GM18511 (cell line): ENCODE measurements at regions not wholly inside any gene's neighbourhood (a gene's known extent, or its start where the extent isn't known, plus 50 kb on each side); places are given as distances from the start of the nearest gene placed in this dataset.
"Not testable (repeated sequence)": the region's sequence is repeated elsewhere in the genome, so short reads cannot be mapped to it uniquely, and the experiment has no call there.

Experiments used
- ATAC-seq: cut with Tn5 transposase; IDR thresholded peaks from one replicate; pipeline ENCODE4 v1.9.1; 2021; ENCODE audit warnings: mild to moderate bottlenecking, moderate library complexity; ENCODE audit not compliant: unreplicated experiment

DNA sequence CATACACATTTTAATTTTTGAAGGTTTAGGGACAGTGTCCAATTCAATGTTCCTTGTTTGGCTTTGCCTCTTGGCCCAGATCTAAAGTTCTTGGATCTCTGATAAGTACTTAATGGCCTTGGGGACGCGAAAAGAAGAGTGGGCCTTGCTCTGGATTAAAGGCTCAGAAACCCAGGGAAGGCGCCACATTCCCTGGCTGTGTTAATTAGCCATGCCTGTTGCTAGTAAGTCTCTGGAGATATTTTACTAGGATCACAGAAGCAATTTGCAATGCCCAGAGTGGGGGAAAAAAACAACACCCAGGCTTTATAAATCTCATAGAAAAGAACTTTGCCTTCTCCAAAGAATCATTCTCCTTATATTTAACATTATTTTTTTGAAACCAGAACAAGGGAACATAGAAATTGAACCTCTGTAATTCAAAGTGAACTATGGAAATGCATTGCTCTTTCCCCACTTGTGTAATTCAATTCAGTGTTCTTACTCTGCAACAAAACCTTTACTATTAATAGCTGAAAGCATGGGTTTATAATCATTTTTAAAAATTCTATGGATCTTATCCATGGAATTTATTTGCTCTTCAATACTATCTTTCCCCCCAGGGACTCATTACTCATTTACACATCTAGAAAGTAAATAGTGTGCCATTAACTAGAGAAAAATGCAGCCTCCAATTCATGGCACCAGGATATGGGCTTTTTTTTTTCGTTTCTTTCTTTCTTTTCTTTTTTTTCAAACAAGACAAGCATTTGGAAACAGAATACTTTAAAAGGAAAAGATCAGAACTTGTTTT, 172.2 kb upstream of the ANKRD55 start:
- no peak for ATAC-seq

DNA sequence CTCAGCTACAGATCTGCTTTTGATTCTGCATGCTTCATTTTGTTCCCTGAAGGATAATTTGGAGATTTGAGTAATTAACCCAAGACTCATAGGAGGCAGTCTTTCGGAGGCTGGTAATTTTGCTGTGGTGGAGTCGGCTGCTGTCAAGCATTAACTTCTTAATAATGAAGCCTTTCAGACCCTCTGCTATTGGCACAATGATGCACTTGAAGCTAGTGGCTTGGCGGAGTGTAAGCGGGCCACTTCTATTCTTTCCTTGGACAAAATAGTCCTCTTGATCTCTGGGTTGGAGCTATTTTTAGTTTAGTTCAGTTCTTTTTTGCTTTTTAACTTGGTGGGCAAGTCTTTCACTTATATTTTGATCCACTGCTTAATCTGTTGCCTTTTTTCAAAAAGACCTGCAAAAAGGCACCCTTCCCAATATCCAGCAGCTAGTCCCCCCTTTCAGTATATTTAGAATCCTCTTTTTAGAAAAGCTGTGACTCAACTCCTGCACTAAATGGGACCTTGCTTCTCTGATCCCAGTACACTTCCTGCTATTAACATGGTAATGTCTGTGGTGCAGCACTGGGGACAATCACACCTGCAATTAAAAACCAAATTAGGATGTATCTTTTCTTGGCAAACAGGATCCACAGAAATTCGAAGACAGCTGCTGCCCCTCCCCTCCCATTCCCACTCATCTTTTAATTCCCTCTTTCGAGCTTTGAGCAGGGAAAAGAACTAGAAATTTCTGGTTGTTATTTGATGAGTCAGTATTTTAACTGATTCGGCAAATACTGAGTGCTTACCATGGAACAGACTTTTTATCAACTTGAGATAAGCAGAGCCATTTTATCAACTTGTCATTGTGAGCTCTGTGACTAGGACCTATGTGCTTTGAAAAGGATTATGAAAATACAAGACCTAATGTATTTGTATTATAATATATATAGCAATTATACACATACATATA, 169.4 kb upstream of the ANKRD55 start:
- ATAC-seq: no peak

DNA sequence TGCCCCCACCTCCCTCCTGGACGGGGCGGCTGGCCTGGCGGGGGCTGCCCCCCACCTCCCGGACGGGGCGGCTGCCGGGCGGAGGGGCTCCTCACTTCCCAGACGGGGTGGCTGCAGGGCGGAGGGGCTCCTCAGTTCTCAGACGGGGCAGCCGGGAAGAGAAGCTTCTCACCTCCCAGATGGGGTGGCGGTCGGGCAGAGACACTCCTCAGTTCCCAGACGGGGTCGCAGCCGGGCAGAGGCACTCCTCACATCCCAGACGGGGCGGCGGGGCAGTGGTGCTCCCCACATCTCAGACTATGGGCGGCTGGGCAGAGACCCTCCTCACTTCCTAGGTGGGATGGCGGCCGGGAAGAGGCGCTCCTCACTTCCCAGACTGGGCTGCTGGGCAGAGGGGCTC, 164.7 kb upstream of the ANKRD55 start:
- not testable (repeated sequence) for ATAC-seq

DNA sequence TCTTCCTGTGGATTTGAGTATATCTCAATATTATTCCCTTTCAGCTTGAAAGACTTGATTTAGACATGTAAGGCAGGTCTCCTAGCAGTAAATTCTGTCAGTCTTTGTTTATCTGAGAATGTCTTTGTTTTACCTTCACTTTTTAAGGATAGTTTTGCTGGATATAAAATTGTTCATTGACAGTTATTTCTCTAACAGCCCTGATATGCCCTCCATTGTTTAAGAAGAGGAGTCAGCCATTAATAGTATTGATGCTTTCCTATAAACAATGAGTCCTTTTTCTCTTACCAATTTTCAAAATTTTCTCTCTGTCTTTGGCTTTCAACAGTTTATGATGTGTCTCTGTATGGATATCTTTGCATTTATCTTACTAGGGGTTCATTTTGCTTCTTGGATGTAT, 163.5 kb upstream of the ANKRD55 start:
- no peak for ATAC-seq

DNA sequence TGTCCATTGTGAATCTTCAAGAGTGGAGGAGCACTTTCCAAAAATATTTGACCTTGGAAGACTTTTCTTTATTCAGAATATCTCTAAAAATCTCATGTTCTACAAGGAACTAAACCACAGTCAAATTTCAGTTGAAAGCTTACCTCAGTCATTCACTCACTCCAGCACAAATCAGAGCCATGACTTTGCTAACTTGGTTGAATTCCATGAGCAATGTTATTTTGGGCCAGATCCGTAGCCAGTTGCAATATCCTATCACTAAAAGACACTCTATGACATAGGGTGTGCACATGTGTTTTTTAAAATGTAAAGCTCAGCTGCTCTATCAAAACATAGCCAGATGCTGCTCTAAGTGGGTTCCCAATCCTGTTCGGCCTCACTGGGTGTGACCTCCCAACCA, 156.1 kb upstream of the ANKRD55 start:
- ATAC-seq: no peak

DNA sequence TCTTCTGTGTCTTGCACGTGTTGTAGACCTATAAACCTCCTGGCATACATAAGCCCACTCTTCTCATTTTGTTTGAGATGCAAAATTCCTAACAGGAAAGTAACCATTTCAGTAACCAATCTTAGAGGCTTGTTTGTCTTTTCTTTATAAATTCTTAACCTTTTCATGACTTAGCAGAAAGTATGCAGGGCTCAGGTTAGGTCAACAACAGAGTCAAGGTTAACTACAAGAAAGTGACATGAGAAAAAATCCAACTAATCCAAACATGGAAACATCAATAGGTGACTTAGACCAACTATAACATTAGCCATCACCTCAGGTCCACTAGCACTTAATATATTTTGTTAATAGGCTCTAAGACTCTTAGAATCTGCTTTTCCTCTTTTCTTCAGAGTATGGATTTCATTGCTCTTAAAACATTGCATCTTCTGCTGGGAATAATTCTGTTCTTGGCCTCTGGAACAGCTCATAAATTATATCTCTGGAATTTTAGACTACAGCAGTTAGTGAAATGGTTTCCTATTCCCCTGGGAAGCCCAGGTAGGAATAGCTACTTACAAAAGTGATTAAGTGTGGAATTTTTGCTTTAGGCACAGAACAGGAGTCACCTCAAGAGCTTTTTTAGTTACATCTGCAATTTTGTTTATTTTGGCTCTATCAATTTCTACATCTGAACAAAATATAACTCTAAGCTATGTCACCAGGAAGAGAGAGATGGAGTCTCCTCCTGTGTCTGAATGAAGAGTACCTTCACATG, 155.3 kb upstream of the ANKRD55 start:
- ATAC-seq: no peak

DNA sequence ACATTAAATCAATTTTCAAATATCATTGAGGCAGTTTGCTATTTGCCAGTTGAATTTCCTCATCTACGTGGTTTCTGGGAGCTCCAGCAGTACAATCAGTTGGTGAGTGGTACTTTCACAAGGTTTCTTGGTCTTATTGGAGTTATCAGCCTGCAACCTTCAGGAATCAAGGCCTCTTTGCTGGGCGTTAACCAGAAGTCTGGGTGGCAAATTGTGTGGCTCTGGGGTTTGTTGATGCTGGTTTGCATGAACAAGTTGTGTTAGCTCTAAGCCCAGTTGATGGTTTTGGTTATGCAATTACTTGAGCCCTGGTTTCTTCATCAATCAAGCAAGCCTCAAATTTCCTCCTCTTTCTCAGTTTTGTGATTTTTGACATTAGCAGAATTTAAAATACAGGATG, 152.9 kb upstream of the ANKRD55 start:
- ATAC-seq: no peak

DNA sequence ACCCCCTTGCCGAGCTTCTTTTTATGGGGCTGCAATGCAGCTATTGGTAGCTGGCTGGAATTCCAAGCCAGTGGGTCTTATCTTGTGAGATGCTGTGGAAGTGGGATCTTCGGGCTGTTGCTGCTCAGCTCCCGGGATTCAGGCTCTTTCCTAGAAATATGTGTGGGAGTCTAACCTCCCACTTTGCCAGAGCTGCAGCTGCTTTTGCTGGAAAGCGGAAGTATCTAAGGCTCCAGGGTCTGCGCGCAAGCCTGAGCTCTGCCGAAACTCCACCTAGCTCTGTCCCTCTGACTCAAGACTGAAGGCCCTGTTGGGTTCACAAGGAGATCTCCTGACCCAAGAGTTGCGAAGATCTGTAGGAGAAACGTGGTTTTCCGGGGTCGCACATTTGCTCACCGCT, 151.1 kb upstream of the ANKRD55 start:
- ATAC-seq: no peak

DNA sequence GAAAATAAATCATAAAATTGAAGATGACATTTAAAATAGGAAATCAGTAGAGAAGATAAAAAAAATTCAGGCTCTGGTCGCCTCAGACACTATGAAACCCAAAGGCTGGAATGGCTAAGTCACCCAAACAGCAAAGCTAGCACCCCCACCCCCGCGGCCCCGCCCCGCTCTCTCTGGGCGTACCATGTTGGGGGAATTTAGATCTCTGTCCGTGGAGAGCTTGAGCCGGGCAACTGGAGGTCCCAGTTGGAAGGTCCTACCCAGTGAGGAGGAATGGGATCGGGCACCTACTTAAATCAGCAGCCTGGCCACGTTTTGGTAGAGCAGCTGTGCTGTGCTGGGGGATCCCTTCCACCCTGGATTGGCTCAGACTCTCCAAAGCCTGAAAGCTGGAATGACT, 150.6 kb upstream of the ANKRD55 start:
- ATAC-seq: no peak

DNA sequence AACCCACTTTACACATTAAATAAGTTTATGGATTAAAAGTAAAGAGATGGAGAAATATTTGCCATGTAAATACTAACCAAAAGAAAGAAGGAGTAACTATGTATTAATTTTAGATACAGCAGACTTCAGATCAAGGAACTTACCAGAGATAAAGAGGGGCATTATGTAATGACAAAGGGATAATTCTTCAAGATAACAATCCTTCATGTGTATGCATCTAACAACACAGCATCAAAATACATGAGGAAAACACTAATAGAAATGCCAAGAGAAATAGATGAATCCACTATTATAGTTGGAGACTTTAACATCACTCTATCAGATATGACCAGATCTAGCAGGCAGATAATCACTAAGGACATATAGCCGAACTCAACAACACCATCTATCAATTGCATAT, 149.8 kb upstream of the ANKRD55 start:
- no peak for ATAC-seq

DNA sequence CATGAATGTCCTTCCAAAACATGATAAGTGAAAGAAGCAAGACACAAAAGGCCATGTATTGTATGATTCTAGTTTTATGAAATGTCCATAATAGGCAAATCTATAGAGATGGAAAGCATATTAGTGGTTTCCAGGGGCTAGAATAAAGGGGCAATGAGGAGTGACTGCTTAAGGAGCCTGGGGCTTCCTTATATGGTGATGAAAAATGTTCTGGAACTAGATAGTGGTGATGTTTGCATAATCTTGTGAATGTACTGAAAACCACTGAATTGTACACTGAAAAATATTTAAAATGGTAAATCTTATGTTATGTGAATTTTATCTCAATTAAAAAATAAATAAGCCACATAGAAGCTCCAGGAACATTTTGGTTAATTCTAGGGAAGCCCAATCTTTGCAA, 144.4 kb upstream of the ANKRD55 start:
- ATAC-seq: no peak

DNA sequence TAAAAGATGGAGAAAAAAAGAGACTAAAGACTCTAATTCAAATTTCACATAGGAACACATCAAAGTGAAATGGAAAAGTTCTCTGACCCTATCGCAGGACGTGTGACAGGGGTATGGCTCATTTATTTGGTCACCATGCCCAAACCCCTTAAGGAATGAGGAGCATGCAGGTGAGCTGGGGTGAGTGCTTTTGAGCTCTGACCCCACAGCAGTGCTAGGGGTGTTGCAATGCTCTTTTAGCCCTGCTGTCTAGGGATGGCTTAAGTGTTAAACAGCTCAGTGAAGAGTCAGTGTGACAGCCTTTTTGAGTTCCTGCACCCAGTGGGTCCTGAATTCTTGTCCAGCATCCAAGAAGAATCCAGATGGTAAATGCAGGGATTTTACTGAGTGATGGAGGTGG, 143.0 kb upstream of the ANKRD55 start:
- no peak for ATAC-seq

DNA sequence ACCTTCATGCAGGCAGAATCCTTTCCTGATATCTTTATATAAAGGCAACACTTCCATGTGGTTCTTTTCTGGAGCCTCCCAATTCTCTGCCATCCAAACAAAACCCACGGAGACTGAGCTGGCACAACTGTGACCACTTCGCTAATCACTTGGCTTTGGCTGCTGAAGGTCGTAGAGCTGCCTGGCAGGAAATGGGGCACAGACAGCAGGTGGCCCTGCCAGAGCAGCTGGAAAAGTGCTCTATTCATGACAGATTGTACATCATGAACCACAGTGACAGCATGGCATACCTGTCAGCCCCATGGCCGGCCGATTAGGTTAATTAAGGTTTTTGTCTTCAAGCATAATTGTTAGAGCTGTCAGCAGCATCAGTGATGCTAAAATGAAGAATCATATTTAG, 141.9 kb upstream of the ANKRD55 start:
- ATAC-seq: no peak

DNA sequence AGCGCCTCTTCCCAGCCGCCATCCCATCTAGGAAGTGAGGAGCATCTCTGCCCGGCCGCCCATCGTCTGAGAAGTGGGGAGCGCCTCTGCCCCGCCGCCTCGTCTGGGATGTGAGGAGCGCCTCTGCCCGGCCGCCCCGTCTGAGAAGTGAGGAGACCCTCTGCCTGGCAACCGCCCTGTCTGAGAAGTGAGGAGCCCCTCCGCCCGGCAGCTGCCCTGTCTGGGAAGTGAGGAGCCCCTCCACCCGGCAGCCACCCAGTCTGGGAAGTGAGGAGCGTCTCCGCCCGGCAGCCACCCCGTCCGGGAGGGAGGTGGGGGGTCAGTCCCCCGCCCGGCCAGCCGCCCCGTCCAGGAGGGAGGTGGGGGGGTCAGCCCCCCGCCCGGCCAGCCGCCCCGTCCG, 139.4 kb upstream of the ANKRD55 start:
- ATAC-seq: not testable (repeated sequence)

DNA sequence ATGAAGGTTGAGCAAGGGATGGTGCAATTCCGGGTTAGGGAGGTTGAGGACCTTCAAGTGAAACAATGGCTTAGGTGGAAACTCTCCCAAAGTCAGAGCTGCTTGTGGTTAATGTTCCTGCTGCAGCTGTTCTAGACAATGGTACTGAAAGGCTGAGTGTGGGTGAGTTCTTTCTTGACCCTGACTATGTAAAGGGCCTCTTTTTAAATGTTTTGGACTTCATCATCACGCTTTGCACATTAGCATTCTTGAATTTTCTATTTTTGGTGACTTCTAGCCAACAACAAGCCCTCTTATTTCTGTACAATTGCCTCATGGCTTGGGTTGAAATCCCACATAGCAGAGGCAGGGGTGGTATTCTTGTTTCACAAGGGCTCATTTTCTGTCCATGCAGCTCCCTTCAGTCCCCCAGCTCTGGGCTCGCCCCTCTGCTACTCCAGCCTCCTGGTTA, 136.3 kb upstream of the ANKRD55 start:
- no peak for ATAC-seq

DNA sequence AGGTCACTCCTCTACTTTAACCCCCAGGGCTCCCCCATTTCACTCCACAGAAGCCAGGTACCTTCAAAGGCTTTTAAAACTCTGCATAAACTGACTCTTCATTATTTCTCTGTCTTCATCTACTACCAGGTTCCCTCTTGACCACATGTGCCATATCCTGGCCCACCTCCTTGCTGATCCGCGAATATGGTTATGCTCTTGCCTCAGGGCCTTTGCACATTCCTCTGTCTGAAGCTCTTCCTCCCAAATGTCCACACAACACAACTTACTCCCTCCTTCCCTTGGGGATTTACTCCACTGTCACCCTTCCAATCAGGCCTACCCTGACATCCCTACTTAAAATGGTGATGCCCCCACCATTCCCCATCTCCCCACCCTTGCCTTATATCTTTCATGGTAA, 134.6 kb upstream of the ANKRD55 start:
- ATAC-seq: no peak

DNA sequence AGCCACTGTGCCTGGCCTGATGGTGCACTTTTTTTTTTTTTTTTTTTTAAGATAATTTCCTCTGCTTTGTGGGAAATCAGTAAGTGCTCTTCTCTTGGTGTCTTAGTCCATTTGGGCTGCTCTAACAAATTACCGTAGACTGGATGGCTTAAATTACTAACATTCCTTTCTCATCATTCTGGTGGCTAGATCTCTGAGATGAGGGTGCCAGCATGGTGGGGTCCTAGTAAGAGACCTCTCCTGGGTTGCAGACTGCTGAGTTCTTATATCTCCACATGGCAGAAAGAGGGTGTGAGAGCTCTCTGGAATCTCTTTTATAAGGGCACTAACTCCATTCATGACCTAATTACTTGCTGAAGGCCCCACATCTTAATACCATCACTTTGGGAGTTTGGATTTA, 133.9 kb upstream of the ANKRD55 start:
- no peak for ATAC-seq

DNA sequence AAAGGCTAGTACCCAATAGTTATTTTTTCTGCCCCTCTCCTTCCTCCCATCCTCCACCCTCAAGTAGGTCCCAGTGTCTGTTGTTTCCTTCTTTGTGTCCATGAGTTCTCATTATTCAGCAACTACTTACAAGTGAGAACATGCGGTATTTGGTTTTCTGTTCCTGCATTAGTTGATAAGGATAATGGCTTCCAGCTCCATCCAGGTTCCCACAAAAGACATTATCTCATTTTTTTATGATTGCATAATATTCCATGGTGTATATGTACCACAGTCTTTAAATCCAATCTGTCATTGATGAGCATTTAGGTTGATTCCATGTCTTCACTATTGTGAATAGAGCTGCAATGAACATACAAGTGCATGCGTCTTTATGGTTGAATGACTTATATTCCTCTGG, 128.3 kb upstream of the ANKRD55 start:
- ATAC-seq: no peak

DNA sequence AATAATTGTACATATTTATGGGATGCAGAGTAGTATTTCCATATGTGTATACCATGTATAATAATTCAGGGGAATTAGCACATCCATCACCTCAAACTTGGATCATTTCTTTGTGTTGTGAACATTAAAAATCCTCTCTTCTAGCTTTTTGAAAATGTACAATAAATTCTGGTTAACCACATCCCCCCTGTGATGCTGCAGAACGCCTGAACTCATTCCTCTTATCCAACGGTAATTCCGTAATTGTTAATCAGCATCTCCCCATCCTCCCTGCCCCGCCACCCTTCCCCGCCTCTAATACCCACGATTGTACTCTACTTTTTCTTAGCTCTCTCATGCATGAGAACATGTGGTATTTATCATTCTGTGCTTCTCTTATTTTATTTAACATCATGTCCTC, 127.7 kb upstream of the ANKRD55 start:
- no peak for ATAC-seq

DNA sequence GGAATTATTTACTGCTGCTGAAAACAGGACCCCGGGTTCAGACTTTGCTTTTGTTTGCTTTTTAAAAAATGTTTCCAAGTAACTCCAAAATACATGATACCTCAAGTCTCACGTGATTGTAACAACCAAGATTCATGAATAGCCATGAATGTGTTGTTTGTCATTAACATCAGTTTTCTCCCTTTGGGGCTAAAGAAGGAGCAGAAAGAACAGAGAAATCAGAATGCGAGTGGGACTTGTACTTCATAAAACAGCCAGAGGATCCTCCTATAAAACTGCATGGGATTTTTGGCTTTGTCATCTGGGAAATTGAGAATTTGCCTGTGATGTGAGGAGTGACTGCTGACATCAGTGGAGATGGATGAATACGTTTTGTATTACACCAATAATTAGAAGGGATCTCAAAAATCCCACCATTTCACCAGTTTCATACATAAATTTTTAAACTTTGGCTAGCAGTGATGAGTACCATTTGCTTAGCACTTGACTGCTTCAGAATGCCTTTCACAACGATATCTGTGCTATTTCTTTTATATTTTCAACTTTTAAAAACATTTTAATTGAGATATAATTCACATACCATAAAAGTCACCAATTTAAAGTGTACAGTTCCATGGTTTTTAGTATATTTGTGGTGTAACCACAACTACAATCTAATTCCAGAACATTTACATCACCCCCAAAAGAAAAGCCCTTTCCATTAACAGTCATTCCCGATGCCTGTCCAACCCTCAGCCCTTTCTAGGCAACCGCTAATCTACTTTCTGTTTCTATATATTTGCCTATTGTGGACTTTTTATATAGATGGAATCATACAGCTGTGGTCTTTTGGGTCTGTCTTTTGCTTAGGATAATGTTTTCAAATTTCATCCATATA, 126.9 kb upstream of the ANKRD55 start:
- no peak for ATAC-seq
